NCI-H2227 (cell line): ENCODE measurements at regions not wholly inside any gene's neighbourhood (a gene's known extent, or its start where the extent isn't known, plus 50 kb on each side); places are given as distances from the start of the nearest gene placed in this dataset.

Experiments
- DNase-seq: peaks from one replicate; lab custom pipeline; 2025; ENCODE audit not compliant: unreplicated experiment; lab: John Stamatoyannopoulos, UW

GRCh38 chr11:92276773-92277172 lies 52.2 kb downstream of the FAT3 start:
- no peak for DNase-seq

GRCh38 chr11:92277871-92278270 lies 53.3 kb downstream of the FAT3 start:
- no peak for DNase-seq

- no peak for DNase-seq
Observed at GRCh38 chr11:92278791-92279433, 54.3 kb downstream of the FAT3 start.

DNA sequence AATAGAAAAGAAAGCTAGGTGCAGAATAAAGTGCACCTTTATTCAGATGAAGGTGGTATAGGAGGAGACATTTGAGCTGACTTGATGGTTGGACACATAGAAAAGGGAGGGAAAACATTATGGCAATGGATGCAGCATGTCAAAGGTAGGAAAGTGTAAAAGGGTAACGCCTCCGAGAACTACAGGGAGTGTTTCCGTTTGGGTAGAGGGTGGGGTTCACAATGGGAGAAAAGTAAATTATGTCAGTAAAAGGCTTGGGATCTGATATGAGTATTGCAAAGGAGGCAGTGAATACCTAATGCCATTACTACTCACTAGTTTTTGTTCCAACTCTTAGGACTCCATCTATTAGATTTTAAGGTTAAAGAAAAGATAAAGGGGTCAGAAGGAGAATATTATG lies 59.5 kb downstream of the FAT3 start:
- DNase-seq: no peak

DNA sequence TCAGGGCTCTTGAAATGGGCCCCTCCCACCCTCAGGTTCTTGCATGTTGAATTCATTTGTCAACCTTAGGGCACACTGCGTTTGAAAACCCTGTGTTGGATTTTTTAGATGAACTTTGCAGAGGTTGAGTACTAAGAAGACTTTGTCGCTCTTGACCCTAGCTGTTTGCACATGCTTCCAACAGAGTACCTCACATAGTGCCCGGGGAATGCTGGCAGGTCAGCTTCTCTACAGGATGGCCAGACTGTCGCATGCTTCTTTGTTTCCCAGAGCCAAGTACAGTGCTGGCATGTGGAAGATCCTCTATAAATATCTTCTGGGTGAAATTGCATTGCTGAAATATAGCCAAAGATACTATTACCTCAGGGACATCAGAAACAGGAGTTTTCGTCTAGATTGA lies 59.9 kb downstream of the FAT3 start:
- DNase-seq: no peak

- no peak for DNase-seq
Observed at GRCh38 chr11:92285776-92286175, 61.2 kb downstream of the FAT3 start.

GRCh38 chr11:92286709-92287108 lies 62.1 kb downstream of the FAT3 start:
- no peak for DNase-seq

DNA sequence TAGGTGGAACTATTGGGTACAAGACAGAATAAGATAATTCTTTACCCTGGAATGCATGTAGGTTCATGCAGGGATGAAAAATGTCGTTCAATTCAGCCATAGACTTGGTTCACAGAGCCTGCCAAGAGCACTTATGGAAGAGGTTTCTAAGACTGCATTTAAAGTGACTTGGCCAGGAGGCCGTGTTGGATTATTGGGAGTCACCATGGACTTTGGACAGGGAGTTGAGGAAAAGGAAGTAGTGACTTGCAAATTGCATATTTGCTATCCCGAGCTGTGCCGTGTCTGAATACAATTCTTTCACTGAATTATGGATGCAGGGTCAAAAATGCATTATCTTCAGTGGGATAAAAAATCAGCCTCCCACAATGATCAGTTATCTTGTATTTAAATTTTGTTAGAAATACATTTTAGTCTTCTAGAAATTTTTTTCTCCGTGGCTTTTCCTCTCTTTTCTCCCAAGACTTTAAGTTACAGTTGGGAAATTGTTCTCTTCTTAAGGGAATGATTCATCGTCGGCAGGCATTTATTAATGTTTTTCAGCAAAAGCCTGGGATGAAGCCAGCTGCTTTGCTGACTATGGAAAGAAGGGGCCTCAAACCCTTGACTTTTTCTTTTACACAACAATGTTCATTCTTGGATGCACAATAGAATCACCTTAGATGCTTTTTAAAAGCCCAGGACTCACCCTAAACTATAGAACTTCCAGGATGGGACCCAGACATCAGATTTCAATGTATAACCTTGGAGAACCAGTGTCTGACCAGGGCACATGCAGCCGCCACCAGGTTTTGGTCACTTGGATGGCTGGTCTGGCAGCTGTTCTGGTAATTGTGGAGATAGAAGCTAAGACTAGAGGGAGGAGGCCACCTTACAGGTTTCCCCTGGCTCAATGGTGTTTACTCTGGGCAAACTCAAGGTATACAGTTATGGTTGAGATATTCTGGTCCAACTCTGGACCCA lies 70.8 kb downstream of the FAT3 start:
- DNase-seq: no peak

DNA sequence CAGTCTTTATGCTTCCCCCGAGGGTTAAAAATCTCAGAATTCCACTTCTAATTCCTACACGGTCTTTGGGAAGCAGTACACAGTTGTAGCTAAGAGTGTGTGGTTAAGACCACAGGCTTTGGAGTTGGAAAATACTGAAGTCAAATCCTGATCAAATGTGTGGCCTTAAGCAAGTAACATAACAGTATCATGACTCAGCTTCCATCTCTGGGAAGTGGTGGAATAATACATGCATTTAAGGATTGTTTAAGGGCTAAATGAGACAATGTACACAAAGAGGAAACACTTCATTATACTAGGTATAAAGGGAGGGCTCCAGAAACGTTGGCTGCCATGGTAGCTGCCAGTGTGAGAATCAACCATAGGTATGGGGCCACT lies 71.5 kb downstream of the FAT3 start:
- DNase-seq: no peak

DNA sequence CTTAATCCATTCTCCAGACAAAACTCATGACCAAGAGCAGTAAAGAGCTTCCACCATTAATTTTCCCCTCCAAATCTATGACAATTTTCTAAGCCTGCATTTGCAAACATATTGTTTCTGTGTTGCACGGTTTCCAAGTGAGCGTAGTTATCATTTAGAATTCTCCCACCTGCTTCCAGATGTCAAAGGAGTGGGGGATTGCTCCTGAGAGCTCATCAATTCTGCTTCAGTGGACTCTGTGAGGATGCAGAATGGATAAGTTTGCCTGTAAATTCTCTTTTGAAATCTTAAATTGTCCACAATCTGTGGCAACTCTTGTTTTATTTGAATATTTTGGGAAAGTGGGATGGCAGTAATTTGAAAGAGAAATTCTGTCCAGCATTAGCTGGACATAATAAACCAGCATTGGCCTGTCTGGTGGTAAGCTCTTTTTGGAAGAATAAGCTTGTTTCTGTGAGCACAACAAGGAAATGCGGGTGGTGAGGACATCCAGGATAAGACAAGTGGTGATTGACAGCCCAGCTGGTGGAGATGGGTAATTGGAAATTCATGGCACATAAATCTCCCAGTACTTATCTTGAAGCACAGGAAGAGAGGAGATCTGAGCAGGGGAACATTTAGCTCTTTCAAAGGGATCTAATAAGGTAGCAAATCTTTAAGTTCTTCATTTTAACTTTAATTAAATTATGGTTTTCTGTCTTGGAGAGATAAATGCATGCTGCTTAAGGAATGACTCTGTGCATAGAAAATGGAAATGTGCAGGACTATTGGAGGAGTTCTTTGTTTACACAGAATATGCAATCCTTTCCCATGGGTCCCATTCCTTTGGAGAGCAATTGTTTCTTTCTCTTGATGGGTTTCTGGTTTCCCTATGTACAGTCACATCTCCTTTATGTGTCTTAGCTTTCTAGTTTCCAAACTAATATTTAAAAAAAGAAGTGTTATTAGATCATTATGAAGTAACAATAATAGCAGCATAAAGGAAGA lies 73.2 kb downstream of the FAT3 start:
- no peak for DNase-seq

GRCh38 chr11:92300876-92301275 lies 76.3 kb downstream of the FAT3 start:
- DNase-seq: no peak

DNA sequence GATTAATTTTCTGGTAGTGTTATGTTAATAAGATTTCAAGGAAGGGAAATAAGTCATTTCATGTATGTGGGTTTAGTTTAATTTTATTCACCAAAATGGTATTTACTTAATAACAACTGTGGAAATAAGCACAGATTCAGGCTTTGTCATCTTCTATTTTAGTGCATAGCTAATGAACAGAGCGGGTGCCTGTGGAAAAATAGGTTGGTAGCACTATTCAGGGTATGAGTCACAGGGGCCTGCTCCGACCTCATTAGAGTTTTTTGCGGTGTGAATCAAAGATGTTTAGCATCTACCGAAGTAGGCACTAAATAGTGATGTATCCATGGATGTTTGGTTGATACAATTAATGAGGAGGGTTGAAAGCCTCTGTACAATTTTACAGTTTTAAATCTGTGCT lies 78.2 kb downstream of the FAT3 start:
- DNase-seq: no peak

- DNase-seq: no peak
Observed at GRCh38 chr11:92304271-92304670, 79.7 kb downstream of the FAT3 start.

GRCh38 chr11:92306966-92307510 lies 82.4 kb downstream of the FAT3 start:
- no peak for DNase-seq

DNA sequence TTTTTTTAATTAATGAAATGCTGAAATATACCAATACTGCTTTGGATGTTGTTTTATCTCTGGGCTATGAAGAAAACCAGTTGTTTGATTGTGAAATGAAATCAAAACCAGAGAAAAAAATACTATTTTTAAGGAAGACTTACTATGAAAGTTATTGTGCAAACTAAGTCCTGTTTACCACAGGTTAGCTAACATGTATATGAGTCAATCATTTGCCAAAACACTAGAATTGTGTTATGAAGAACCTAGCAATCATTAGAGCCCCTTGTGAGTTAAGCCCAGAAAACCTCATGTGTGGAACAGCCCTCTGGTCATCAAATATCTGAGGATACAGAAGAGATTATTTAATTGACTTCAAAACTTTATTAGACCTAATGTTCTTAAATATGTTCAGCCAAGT lies 83.7 kb downstream of the FAT3 start:
- no peak for DNase-seq

DNA sequence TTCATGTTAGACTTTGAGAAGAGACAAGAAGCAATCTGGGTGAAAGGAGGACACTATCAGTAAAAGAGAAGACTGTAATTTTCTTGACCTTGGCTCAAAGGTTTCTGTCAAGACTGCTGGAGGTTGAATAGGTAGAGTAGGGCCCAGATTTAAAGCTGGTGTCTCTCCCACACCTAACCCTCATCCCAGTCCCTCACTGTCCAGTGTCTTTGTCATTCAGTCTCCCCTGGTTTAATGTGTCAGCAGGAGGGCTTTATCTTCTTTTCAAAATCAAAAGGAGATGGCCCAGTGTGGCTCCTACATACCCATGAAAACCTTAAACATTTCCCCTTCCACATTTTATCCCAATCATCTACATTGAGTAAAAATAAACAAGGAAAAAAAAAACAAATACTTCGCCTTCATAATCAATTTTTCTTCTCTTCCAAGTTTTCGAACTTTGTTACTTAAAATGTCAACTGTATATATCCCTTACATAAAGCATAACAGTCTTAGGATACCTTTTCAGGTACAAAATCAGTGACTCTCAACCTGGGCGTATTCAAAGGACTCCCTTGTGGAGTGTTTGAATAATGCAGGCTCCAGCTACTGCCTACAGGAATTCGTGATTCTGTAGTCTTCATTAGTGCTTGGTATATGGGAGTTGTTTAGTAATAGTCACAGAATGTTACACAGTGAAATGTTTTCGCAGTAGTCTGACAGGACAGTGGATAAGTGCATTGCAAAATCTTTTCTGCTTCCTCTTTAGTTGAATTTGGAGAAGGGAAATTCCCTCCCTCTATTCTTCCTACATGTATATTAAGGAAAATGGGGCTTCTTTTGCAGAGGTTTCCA lies 87.2 kb downstream of the FAT3 start:
- DNase-seq: no peak

DNA sequence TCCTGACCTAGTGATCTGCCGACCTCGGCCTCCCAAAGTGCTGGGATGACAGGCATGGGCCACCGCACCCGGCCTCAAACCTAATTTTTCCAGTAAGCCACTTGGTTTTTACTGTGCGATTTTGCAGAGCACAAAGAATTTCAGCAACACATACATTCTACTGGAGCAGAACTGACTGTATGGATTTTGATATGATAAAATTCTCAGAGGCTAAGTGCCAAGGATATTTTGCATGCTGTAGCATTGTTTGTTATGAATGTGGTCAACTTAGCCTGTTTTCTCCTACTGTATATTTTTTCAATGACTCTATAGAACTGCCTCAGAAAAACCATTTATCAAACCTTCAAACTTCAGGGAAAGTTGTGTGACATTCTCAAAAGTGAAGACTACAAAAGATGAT lies 89.2 kb downstream of the FAT3 start:
- no peak for DNase-seq

DNA sequence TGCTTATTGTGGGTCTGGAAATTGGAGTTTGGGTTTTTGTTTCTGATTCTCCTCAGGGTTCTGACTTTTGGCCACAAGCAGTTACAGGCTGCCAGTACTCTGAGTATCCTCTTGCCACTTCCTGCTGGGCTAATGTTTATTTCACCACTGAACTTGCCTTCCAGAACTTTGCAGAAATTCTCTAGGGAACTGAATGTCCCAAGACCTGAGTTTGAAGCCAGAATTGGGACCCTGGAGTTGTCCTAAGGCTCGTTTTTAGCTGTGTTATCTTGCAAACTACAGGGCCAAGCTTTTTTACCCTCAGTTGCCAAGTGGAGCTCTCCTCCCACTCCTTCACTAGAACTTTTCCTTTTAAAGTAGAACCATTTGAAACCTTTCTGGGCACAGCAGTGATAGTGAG lies 89.9 kb downstream of the FAT3 start:
- DNase-seq: no peak

- DNase-seq: no peak
Observed at GRCh38 chr11:92316106-92316809, 91.6 kb downstream of the FAT3 start.

GRCh38 chr11:92317222-92317621 lies 92.6 kb downstream of the FAT3 start:
- no peak for DNase-seq
